Activated naive CD4-positive, alpha-beta T cell treated with anti-CD3 and anti-CD28 coated beads, Interleukin-2, amount 10 ng/mL, durations not matched to agents 7 days and 5 days (primary cell): ENCODE measurements at regions not wholly inside any gene's neighbourhood (a gene's known extent, or its start where the extent isn't known, plus 50 kb on each side); places are given as distances from the start of the nearest gene placed in this dataset.

Source experiments
- CTCF ChIA-PET: fragments of 350-600 bp; sonication (Branson Sonifier 250); formaldehyde crosslinking; loops from one replicate; lab custom pipeline; 2021; ENCODE audit warnings: antibody characterized with exemption; lab: Charles Lee
- DNase-seq: peaks from one replicate; pipeline ENCODE4 v3.0.0-alpha.2; 2020
- H3K27ac Mint-ChIP-seq: one replicate; pipeline ENCODE4 v1.8.0; 2021; ENCODE audit warnings: mild to moderate bottlenecking, moderate library complexity, mixed read lengths
- H3K27me3 Mint-ChIP-seq: one replicate; pipeline ENCODE4 v1.8.0; 2021; ENCODE audit warnings: mild to moderate bottlenecking, mixed read lengths
- H3K36me3 Mint-ChIP-seq: one replicate; pipeline ENCODE4 v1.8.0; 2021; ENCODE audit warnings: mixed read lengths
- H3K4me1 Mint-ChIP-seq: one replicate; pipeline ENCODE4 v1.8.0; 2021; ENCODE audit warnings: mixed read lengths
- H3K4me3 Mint-ChIP-seq: one replicate; pipeline ENCODE4 v1.8.0; 2021; ENCODE audit warnings: mild to moderate bottlenecking, moderate library complexity, mixed read lengths
- H3K9me3 Mint-ChIP-seq: one replicate; pipeline ENCODE4 v1.8.0; 2021; ENCODE audit warnings: mixed read lengths

DNA sequence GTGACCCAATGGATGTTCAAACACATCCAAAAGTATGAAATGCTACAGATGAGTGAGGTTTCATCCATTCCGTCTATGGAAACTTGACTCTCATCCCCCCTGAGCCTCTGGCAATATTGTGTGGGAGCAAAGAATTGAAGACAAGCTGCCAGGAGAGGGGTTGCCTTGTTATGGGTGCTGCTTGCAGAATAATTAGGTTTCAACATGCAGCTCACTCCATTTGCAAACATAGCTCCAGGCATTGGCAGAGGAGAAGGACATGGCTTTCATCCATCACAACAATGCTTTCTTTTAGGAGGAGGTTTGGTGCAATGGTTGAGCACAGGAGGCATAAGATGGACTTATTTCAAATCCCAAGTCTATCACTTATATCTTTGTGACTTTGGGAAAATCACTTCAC, 220.7 kb upstream of the SRRM4 start:
- no peaks in the 10 kb centered on the region for H3K36me3 Mint-ChIP-seq
- H3K9me3 Mint-ChIP-seq: peaks cover 10% of the 10 kb centered on the region
- no peak overlapping the region for H3K4me3 Mint-ChIP-seq
- no peaks in the 10 kb centered on the region for H3K27me3 Mint-ChIP-seq
- no peaks in the 10 kb centered on the region for H3K4me1 Mint-ChIP-seq
- CTCF ChIA-PET: no interaction called here
- no peak overlapping the region for H3K27ac Mint-ChIP-seq
- DNase-seq: no peak

DNA sequence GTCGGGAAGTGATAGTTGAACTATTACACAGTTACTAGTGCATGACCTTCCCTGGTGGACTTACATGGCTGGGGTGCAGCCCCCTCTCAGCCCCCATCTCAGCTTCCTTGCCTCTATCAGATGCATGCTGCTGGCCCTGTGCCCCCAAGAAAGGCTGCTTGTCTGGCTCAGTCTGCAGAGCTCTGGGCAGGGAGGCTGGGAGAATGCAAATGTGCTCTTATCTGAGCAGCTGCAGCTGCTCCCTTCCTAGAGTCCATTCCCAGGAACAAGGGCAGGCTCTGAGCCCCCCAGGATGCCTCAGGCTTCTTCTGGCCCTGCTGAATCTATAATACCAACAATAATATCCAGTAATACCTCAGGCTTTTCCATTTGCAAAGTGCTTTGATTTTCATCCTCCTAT, 218.1 kb upstream of the SRRM4 start:
- Mint-ChIP-seq H3K27me3 (no peaks in the 10 kb centered on the region), H3K27ac (no peak overlapping the region), H3K4me1 (no peaks in the 10 kb centered on the region), H3K4me3 (no peak overlapping the region), H3K9me3 (peaks cover 9% of the 10 kb centered on the region), H3K36me3 (no peaks in the 10 kb centered on the region)
- CTCF ChIA-PET: no interaction called here
- no peak for DNase-seq

DNA sequence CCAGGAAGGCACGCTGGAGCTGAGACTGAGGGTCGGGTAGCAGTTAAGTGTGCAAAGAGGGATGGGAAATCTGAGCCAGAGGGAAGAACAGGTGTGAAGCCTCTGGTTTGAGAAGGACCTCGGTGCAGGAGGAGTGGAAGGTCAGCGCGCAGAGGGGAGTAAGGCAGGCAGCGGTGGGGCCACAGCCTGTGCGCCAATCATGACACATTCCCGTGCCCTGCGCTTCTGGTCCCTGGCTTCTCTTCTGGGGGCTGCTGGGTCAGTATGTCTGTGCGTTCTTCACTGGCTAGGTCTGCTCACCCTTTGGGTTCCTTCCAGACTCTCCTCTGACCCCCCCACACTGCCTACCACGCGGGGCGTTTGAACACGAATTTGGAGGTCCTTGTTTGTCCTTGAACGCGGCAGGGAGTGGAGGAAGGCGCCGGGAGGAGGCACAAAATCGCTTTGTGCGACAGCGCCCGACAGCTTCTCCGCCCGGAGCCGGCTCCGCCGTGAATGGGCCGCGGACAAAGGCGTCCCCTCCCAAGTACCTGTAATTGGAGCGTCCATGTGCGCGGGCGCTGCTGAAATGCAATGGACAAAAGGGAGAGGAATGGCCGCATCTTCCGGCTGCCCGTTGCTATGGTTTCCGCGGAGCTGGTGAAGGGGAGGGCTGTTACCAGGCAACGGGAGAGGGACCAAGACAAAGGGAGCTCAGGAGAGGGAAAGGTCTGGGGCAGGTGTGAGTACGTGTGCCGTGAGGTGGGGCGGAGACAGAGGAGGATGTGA, 207.2 kb upstream of the SRRM4 start:
- no peak overlapping the region for H3K4me3 Mint-ChIP-seq
- CTCF ChIA-PET: no interaction called here
- DNase-seq: no peak
- H3K27me3 Mint-ChIP-seq: peaks cover 16% of the 10 kb centered on the region
- H3K9me3 Mint-ChIP-seq: no peaks in the 10 kb centered on the region
- no peaks in the 10 kb centered on the region for H3K4me1 Mint-ChIP-seq
- no peaks in the 10 kb centered on the region for H3K36me3 Mint-ChIP-seq
- no peak overlapping the region for H3K27ac Mint-ChIP-seq

DNA sequence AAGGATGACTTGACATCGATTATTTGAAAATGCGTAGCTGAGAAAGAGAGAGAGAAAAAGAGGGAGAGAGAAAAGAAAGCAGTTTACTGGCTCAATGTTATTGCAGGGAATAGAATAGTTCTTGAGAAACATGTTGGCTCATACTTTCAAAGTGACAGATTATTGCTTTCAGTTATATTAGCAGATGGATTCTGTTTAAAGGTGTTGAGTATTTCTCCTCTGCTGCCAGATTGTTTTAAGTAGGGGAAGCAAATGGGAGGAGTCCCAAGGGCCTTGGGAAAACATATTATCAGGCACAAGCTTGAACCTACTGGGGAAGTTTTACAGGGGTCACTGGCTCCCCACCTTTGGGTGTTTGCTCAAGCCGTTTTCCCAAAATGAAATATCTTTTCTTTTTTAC, 203.8 kb upstream of the SRRM4 start:
- no peak for DNase-seq
- Mint-ChIP-seq H3K4me3 (no peak overlapping the region), H3K36me3 (no peaks in the 10 kb centered on the region), H3K9me3 (no peaks in the 10 kb centered on the region), H3K27ac (no peak overlapping the region), H3K4me1 (no peaks in the 10 kb centered on the region), H3K27me3 (peaks cover 16% of the 10 kb centered on the region)
- CTCF ChIA-PET: no interaction called here

DNA sequence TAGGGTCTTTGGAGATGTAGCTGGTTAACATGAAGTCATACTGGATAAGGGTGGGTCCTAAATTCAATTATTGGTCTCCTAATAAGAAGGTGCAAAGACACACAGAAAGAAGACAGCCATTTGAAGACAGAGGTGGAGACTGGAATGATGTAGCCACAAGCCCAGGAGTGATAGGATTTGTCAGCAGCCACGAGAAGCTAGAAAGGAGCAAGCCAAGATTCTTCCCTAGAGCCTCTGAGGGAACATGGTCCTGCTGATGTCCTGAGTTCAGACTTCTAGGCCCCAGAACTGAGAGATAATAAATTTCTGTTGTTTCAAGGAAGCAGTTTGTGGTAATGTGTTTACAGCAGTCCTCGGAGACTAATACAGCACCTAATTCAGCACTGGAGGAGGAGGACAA, 203.3 kb upstream of the SRRM4 start:
- Mint-ChIP-seq H3K36me3 (no peaks in the 10 kb centered on the region), H3K4me1 (no peaks in the 10 kb centered on the region), H3K4me3 (no peak overlapping the region), H3K9me3 (no peaks in the 10 kb centered on the region), H3K27me3 (peaks cover 16% of the 10 kb centered on the region), H3K27ac (no peak overlapping the region)
- DNase-seq: no peak
- CTCF ChIA-PET: no interaction called here

DNA sequence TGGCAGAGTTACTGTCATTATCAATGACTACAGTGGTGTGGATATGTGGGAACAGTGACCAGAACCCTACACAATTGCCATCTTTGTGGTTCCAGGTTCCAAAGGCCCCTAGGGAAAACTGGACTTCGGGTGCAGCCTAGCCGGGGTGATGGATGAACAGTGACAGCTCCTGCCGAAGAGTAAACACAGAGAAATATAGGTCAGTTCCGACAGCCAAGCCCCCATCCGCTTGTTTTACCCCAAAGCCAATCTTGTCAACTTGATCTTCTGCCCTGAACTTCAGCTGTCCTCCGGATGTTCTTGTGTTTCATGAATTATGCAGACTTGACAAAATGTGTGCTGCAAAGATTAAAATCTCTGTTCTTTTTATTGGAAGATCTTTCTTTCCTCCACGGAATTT, 200.4 kb upstream of the SRRM4 start:
- Mint-ChIP-seq H3K36me3 (no peaks in the 10 kb centered on the region), H3K4me1 (no peaks in the 10 kb centered on the region), H3K9me3 (no peaks in the 10 kb centered on the region), H3K4me3 (no peak overlapping the region), H3K27ac (no peak overlapping the region), H3K27me3 (no peaks in the 10 kb centered on the region)
- CTCF ChIA-PET: no interaction called here
- no peak for DNase-seq

DNA sequence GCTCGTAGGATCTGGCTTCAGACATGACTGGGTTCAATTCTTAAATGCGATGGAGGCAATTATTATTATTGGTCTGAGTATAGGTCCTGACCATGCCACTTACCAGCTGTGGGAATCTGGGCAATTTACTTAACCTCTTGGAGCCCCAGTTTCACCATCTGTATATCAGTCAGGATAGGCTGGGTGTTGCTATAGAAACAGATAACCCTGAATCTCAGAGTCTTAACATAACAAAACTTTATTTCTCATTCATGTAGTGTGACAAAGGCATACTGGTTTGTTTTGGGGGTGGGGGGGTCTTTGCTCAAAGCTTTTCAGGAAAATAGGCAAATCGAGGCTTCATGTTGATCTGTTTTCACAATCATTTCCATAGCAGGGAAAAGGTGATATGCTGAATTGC, 199.6 kb upstream of the SRRM4 start:
- H3K27ac Mint-ChIP-seq: no peak overlapping the region

DNA sequence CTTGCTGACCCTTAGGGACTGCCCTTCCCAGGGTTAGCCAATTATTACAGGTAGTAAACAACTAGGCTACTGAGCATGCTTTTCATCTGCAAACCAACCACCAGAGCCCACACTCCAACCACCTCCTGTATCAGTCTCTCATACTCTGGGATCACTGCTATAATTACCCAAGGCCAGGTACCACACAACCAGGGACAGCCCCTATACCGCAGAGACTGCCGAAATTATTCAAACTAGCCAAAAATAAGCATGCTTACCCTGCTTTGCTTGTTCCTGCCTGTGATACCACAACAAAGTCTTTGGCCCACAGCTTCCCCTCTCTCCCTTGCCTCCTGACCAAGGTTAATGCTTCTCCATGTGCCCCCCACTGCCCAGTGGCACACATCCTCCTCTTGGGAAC, 197.6 kb upstream of the SRRM4 start:
- no peak for DNase-seq
- Mint-ChIP-seq H3K4me1 (no peaks in the 10 kb centered on the region), H3K27ac (no peak overlapping the region), H3K4me3 (no peak overlapping the region), H3K36me3 (no peaks in the 10 kb centered on the region), H3K9me3 (peaks cover 3% of the 10 kb centered on the region), H3K27me3 (no peaks in the 10 kb centered on the region)
- CTCF ChIA-PET: no interaction called here

More for the DNA sequence above, 199.6 kb upstream of the SRRM4 start:
- Mint-ChIP-seq H3K9me3 (peaks cover 1% of the 10 kb centered on the region), H3K4me1 (no peaks in the 10 kb centered on the region), H3K4me3 (no peak overlapping the region), H3K36me3 (no peaks in the 10 kb centered on the region), H3K27me3 (no peaks in the 10 kb centered on the region)
- CTCF ChIA-PET: no interaction called here
- no peak for DNase-seq

DNA sequence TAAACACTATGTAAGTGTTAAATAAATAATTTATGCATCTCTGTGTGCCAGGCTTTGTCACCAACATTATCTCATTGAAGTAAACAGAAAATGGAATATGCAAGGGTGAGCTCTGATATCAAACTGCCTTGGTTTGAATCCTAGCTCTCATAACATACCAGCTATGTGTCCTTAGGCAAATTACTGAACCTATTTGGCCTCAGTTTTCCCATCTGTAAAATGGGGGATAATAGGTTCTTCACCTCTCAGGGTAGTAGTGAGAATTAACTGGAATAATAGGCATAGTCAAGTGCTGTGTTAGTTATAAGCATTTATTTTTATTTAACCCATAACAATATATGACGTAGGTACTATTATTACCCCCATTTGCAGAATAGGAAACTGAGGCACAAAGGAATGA, 190.8 kb upstream of the SRRM4 start:
- H3K27ac Mint-ChIP-seq: no peak overlapping the region
- no peaks in the 10 kb centered on the region for H3K27me3 Mint-ChIP-seq
- CTCF ChIA-PET: no interaction called here
- peaks cover 3% of the 10 kb centered on the region for H3K9me3 Mint-ChIP-seq
- H3K36me3 Mint-ChIP-seq: no peaks in the 10 kb centered on the region
- no peaks in the 10 kb centered on the region for H3K4me1 Mint-ChIP-seq
- no peak for DNase-seq
- H3K4me3 Mint-ChIP-seq: no peak overlapping the region

DNA sequence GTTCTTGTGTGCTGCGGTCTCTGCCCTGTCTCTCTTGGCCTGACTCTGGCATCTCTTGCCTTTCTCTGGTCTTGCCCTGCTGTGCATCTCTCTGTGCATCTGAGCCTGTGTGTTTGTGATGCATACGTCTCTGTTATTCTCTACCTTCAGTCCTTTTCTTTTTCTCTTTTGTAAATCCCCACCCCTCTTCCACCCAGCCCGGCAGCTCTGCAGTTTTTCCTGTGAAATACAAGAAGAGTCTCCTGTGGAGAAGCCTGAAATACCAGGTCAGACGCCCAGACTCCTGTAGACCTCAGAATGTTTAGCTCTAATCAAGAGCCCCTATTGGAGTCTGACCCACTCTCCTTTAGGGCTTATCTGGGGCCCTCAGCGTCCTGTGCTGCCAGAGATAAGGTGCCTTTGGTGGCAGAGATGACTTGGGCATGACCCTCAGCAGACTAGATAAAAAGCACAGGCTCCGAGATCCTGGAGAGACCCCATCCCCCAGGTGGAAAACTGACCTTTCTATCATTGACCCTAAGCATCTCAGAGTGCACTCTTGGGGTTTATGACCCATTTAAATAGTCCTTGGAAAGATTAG, 167.5 kb upstream of the SRRM4 start:
- Mint-ChIP-seq H3K4me1 (no peaks in the 10 kb centered on the region), H3K36me3 (no peaks in the 10 kb centered on the region), H3K27me3 (no peaks in the 10 kb centered on the region), H3K4me3 (no peak overlapping the region), H3K9me3 (peaks cover 7% of the 10 kb centered on the region), H3K27ac (no peak overlapping the region)
- DNase-seq: no peak
- CTCF ChIA-PET: no interaction called here

DNA sequence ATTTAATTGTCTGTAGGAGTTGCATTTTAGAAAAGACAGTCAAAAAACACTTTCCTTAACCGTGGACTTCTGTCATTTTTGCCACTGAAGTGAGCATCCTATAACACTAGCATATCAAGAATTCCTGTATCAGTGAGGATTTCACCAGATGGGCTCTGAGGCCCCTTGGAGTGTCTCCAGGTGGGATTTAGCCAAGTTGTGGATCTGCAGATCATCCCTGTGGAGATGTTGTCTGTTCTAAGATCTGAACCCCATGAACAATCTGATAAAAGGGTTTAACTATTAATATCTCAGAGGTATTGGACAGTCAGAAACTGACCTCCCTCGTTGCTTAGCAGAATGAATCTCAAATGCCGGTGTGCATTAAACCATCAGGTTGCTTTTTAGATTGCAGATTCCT, 165.0 kb upstream of the SRRM4 start:
- Mint-ChIP-seq H3K4me1 (no peaks in the 10 kb centered on the region), H3K9me3 (peaks cover 5% of the 10 kb centered on the region), H3K4me3 (no peak overlapping the region), H3K36me3 (no peaks in the 10 kb centered on the region), H3K27ac (no peak overlapping the region), H3K27me3 (no peaks in the 10 kb centered on the region)
- DNase-seq: no peak
- CTCF ChIA-PET: no interaction called here

DNA sequence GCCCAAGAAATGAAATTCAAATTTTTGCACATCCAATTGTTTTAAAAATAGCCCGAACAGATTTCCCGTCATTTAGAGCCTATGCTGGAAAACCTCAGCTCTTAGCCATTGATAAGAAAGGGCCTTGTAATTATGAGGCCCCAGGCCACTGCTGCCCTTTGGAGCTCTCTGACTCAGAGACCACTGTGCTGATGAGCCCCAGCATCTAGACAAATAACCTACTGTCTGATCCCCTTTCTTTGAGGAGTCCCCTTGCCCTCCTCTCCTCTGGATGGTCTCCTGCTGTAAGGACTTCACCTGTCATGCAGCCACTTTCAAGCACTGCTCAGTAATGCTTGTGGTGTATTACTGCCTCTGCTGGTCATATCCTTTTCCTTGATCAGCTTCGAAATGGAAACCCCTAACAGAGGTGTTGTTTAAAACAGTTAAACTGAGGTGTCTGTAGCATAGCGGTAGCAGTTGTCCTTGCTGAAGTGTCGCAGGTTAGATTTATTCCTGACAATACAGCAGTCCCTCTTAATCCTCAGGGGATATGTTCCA, 159.9 kb upstream of the SRRM4 start:
- no peak overlapping the region for H3K4me3 Mint-ChIP-seq

DNA sequence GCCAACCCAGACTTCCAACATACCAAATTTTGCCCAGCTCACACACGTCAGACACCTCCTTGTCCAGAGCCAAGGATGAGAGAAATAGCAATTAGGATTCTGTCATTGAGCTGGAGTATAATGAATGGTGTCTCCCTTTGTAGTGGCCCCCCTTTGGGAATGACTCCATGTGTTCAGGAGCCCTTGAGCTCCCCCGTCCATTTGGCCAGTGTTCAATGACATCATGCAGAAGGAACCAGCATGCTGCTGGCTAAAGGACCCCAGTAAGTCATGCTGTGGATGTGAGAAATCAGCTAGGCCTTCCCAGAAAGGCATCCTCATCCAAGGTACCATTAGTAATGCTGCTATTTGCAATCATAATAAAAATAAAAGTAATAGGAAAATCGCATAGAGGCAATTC, 158.8 kb upstream of the SRRM4 start:
- no peak overlapping the region for H3K27ac Mint-ChIP-seq
- H3K4me1 Mint-ChIP-seq: no peaks in the 10 kb centered on the region
- no peaks in the 10 kb centered on the region for H3K27me3 Mint-ChIP-seq
- CTCF ChIA-PET: no interaction called here
- H3K9me3 Mint-ChIP-seq: peaks cover 3% of the 10 kb centered on the region
- no peaks in the 10 kb centered on the region for H3K36me3 Mint-ChIP-seq
- H3K4me3 Mint-ChIP-seq: no peak overlapping the region
- no peak for DNase-seq

More for the DNA sequence above, 159.9 kb upstream of the SRRM4 start:
- peaks cover 7% of the 10 kb centered on the region for H3K9me3 Mint-ChIP-seq
- H3K27ac Mint-ChIP-seq: no peak overlapping the region
- no peaks in the 10 kb centered on the region for H3K27me3 Mint-ChIP-seq
- no peaks in the 10 kb centered on the region for H3K36me3 Mint-ChIP-seq
- no peaks in the 10 kb centered on the region for H3K4me1 Mint-ChIP-seq
- CTCF ChIA-PET: no interaction called here
- DNase-seq: no peak

DNA sequence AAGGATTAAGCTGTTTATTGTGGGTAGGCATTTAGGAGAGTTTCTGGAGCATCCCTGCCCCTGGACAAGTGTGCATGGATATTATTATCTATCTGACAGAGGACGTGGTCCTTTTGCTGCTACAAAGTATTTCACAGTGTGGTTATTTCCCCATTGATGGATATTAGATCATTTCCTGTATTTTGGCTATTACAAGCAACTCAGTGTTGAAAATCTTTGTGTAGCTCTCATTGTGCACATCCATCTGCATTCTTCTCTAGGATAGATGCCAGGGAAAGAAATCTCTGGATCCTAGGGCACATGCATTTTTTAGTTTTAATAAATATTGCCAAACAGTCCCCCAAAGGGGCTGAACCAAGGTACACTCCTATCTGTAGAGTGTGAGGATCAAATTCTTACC, 154.3 kb upstream of the SRRM4 start:
- no peaks in the 10 kb centered on the region for H3K4me1 Mint-ChIP-seq
- H3K27ac Mint-ChIP-seq: no peak overlapping the region
- no peaks in the 10 kb centered on the region for H3K27me3 Mint-ChIP-seq
- no peak for DNase-seq
- no peaks in the 10 kb centered on the region for H3K36me3 Mint-ChIP-seq
- H3K4me3 Mint-ChIP-seq: no peak overlapping the region
- peaks cover 4% of the 10 kb centered on the region for H3K9me3 Mint-ChIP-seq
- CTCF ChIA-PET: no interaction called here

DNA sequence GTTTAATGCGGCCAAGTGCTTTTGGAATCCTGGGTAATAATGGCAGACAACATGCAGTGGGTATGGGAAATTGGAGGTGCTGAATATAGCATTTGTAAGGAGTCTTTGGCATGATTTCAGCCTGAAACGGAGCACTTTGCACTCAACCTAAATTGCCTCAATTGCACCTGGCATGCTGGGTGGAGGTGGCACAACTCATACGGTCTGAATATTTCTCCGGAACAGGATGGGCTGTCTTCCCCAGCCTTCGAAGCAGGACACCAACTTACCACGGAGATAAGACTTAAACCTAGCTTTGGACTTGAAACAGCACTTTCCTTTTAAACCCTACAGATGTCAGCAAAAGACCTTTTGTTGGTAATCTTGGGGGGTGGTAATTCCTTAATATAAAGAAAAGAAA, 153.7 kb upstream of the SRRM4 start:
- H3K4me3 Mint-ChIP-seq: no peak overlapping the region
- no peak for DNase-seq
- no peaks in the 10 kb centered on the region for H3K36me3 Mint-ChIP-seq
- H3K27me3 Mint-ChIP-seq: no peaks in the 10 kb centered on the region
- no peaks in the 10 kb centered on the region for H3K4me1 Mint-ChIP-seq
- peaks cover 2% of the 10 kb centered on the region for H3K9me3 Mint-ChIP-seq
- CTCF ChIA-PET: no interaction called here
- no peak overlapping the region for H3K27ac Mint-ChIP-seq
